Upper lobe of left lung (tissue), 4 donors: ENCODE measurements at regions not wholly inside any gene's neighbourhood (a gene's known extent, or its start where the extent isn't known, plus 50 kb on each side); places are given as distances from the start of the nearest gene placed in this dataset.

Experiments
- CTCF ChIP-seq, 6 experiments: fragments of 450-650 bp in 4 of 6; fragments of 200-600 bp in 2 of 6; sonication (generic) in 2 of 6; IDR thresholded peaks; one replicate each; pipeline ENCODE4 v1.5.1; 2016 to 2019; ENCODE audit warnings: antibody characterized with exemption in 6 of 6
- POLR2AphosphoS5 ChIP-seq, 2 donors: sonication (generic); formaldehyde crosslinking; IDR thresholded peaks; one replicate each; pipeline ENCODE4 v1.5.1; 2017; ENCODE audit warnings: antibody characterized with exemption in 2 of 2

GRCh38 chr18:49662506-49662905 lies 100.6 kb downstream of the LIPG start:
- TF ChIP-seq POLR2AphosphoS5 (IDR thresholded peaks at IDR 0.05): no peak
- no peak for TF ChIP-seq CTCF (IDR thresholded peaks at IDR 0.05)
